RCC 7860 (cell line): ENCODE measurements at regions not wholly inside any gene's neighbourhood (a gene's known extent, or its start where the extent isn't known, plus 50 kb on each side); places are given as distances from the start of the nearest gene placed in this dataset.

Experiments
- DNase-seq: peaks from one replicate; pipeline ENCODE4 v3.0.0-alpha.2; 2015; ENCODE audit warnings: low spot score
- FAIRE-seq: peaks from 2 replicates; lab custom pipeline; 2012; peaks lifted over from hg19 to GRCh38; lab: Jason Lieb, UNC

DNA sequence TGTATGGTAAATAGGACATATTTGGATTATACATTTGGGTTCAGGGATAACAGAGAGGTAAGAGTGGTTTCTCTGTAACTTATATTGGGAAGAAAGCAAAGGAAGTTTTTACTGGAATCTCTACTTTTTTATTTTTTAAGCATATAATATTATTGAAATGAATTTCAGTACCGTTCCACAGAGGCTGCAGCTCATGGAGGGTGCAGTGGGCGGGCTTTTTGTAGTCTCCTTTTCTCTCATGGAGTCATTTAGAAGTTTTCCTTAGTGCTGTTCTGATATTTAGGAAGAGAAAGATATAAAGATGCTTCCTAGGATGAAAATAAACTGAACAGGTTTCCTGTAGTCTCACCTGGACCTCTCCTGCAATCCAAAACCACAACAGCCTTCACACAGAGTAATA is 1153.3 kb upstream of the TMEFF2 start:
- no peak for FAIRE-seq

DNA sequence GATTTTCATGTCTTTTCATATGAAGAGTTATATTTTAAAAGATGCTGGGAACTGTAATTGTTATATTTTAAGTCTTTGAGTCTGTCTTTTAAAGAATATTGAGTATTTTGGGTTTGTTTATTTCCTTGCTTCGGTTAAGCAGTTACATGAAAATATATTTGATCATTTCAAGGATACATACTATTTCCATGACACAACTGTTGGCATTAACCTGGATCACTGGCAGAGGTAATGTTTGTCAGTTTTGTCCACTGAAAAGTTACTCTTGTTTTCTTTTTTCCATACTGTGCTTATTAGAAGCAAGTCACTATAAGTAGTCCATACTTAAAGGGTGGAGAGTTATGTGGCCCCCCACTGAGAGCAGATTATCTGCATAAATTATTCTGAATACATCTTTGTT is 1142.0 kb upstream of the TMEFF2 start:
- DNase-seq = no peak

More for the DNA sequence above, 1153.3 kb upstream of the TMEFF2 start:
- DNase-seq = no peak

DNA sequence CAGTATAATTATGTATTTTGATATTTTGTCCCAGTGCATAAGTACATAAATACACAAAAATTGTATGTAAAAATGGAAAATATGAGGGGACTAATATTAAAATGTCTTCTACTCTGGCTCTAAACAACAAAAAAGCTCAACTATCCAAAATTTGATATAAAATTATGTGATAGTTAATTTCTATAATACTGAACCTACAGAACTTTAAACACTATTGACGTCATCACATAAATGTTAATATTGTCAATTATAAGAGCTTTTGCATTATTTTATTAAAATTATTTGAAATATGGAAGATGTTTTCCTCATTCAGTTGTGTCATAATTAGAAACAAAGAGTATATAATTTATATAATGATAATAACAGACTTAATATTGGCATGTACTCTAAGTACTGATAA is 1139.7 kb upstream of the TMEFF2 start:
- DNase-seq (no peak), FAIRE-seq (peak; percentile 28)

More for the DNA sequence above, 1142.0 kb upstream of the TMEFF2 start:
- FAIRE-seq = no peak

DNA sequence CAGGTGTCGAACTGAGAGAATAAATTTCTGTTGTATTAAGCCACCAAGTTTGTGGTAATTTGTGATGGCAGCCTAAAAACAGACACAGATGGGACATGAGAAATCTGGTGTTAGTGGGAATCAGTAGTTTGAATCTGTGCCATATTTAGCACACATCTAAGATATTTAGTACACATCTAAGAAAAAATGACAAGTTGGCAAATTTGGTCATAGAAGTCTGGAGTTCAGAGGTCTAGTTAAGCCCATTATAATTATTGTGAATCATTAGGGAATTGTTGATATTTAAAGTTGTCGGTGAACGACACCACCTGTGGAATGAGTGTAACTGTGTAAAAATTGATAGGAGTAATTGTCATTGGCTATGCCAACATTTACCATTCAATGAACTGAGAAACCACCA is 1138.8 kb upstream of the TMEFF2 start:
- DNase-seq (no peak), FAIRE-seq (no peak)

DNA sequence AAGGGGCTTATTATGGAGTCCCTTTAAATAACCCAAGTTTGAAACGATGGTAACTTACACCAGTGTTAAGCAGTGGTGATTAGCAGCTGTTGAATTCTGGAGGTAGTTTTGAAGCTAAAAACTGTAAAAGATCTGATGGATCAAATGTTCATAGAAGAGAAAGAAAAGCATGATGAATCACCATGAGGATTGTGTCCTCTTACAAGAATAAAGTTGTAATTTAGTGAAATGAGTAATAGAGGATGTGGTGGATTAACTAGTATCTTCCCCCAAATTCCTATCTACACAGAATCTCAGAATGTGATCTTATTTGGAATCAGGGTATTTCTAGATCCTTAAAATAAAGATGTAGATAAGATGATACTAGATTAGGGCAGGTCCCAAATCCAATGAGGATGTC is 1138.2 kb upstream of the TMEFF2 start:
- no peak for FAIRE-seq
- no peak for DNase-seq

DNA sequence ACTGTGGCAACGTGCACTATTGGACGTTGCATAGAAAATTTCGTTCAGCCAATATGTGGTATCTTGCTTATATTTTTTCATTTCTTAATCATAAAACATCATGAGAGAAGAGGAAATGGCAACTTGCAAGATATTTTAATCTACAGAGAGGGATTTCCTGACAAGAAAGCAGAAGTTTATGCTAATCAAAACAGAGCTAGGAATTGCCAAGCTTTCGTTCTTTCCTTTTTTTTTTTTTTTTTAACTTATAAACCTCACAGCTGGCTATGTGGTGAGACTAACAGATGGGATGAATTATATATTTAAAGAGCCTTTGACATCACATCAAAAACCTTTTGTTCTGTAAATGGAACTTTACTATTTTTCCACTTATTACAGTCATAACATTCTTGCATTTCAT is 1136.9 kb upstream of the TMEFF2 start:
- DNase-seq (no peak), FAIRE-seq (no peak)

DNA sequence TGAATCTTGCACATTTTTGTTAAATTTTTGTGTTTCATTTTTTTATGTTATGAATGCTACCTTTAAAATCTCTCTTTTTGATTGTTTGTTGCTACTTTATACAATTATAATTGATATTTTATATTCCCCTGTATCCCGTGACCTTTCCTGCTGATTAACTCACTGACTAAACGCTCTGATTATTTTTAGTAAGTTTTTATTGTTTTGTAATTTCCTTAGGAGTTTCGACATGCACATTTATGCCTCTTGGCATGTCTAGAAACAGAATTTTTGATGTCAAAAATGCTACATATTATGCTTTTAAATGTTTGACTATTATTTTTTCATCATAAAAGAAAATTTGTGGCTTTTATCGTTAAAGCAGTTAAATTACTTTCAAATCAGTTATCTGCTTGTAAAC is 1131.6 kb upstream of the TMEFF2 start:
- no peak for FAIRE-seq
- DNase-seq = no peak

DNA sequence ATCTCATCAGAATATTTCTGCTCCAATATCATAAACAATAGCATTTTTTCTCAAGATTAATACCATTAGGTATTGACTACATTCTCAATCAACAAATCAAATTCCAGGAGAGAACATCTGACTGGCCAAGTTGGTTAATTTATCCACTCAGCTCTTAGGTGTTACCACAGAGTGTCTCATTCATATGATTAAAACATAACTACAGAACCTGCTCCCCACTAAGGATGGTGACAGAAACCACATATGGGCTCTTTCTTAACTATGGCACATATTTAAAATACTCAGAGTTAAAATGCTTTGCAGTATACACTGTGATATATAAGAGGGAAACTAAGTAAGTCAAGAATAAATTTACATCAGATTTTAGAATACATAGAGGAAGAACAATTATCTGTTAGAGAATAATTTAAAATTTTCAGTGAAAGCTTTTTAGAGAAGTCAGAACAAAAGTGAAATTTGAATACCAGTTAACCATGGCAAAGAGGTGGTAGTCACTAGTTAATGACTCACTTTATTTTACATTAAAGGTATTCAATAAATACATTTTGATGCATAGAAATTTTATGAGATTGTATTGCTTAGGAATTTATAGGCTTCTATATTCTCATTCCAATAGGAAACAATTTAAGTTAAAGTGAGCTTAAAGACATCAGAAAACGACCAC is 1120.8 kb upstream of the TMEFF2 start:
- no peak for DNase-seq
- FAIRE-seq = no peak

DNA sequence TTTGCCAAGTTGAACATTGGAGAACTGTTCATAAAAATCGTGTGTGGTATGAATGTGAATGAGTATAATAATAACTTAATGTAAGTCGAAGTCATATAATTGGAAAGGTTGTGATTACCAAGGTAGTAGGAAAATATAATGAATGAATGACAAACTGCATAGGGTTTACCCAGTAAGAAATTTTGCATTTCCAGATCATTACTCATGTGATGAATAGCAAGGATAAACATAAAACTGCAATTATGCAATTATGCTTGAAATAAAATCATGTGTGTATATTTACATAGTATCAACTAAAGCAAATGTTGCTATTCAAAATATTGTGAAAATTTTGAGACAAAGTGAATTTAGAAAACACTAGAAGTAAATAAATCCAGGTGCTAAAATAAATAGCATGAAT is 1108.7 kb upstream of the TMEFF2 start:
- no peak for FAIRE-seq

DNA sequence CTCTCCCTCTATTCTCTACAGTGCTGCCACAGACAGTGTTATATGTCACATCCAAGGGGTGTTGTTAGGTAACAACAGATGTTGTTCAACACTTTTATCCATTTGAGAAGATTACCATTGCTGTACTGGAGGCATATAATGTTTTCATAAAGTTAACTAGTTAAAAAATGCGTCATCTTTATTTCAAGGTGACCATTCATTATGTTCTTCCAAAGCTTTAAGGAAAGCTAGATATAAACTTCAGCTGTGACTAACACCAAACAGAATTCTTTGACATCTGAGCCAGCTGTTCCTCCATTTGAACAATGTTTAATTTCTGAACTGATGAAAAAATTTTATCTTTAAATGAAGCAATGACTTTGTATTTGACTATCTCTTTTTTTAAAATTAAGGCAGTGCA is 1099.6 kb upstream of the TMEFF2 start:
- DNase-seq = no peak
- FAIRE-seq = no peak

More for the DNA sequence above, 1108.7 kb upstream of the TMEFF2 start:
- DNase-seq = no peak

DNA sequence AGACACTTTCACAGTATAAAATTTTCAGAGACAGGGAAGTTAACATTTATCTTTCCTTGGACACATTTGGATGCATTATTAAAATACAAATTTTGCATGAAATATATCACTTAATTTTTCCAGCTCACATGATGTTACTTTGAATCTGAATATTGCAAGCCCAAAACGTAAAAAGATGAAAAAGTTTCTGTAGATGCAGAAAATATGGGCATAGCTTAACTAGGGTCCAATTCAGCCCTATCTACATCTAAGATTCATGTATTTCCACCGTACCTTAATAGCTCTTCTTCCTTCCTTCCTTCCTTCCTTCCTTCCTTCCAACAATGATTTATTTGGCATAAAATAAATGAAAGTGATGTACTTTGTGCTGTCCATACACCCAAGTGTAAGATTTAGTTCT is 1084.6 kb upstream of the TMEFF2 start:
- no peak for DNase-seq

DNA sequence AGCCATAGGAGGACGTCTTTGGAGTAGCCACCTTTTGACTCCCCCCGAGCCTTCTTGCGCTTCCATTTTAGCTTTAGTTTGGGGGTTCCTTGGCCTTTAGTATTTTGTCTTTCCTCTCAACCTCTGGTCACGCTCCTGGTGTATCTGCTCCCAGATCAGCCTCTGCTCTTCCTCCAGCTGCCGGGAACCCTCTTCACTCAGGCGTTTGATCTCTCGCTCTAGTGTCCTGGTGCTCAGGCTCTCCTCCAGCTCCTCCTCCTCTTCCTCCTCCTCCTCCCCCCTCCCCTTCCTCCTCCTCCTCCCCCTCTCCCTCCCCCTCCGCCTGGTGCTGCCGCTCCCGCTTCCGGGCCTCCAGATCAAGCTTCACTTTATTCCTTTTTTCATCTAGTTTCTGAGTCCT is 1082.3 kb upstream of the TMEFF2 start:
- no peak for FAIRE-seq
- DNase-seq = no peak

More for the DNA sequence above, 1084.6 kb upstream of the TMEFF2 start:
- FAIRE-seq = no peak

DNA sequence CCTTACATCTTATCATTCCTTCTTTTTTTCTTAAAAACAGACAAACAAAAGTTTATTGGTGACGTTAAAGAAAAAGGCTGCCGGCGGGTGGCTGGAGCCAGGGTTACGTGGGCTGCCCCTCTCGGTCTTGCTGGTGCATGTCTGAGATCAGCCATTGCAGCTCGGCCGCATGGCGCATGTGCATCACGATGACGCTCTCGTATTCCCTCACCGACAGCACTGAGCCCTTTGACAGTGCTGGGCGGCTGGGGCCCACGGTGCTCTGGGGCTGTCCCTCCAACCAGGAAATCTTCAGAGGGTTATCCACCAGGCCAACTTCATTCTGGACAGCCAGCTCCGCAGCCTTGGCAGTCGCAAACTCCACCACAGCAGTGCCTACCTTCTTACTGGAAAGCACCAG is 1081.8 kb upstream of the TMEFF2 start:
- no peak for DNase-seq
- no peak for FAIRE-seq

DNA sequence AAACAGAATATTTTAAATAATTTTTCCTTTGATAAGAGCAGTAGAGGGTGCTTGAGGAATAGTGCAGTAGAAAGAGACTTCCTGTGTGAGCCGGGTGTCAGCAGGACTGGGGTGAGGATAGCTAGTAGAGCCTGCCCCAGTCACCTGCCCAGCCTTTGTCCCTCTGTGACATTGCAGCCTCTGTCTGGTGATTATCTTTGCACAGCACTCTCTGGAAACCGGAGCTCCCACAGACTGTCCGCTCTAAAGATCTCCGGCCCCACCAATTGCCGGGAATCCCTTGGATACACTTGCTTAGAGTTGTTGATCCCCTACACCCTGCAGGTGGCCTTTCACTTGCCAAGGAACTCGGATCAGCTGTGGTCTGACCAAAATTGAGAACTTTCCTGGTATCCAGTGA is 1081.3 kb upstream of the TMEFF2 start:
- FAIRE-seq = no peak
- DNase-seq = no peak

DNA sequence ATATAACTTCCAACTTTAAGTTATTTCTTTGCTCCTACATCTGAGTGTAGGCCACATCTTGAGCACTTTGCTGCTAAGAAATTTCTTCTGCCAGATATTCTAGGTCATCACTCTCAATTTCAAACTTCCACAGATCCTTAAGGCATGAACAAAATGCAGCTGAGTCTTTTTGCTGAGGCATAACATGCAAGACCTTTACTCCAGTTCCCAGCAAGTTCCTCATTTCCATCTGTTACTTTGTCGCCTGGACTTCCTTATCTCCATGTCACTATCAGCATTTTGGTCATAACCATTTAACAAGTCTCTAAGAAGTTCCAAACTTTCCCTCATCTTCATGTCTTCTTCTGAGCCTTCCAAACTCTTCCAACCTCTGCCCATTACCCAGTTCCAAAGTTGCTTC is 1077.3 kb upstream of the TMEFF2 start:
- no peak for FAIRE-seq
- DNase-seq = no peak

DNA sequence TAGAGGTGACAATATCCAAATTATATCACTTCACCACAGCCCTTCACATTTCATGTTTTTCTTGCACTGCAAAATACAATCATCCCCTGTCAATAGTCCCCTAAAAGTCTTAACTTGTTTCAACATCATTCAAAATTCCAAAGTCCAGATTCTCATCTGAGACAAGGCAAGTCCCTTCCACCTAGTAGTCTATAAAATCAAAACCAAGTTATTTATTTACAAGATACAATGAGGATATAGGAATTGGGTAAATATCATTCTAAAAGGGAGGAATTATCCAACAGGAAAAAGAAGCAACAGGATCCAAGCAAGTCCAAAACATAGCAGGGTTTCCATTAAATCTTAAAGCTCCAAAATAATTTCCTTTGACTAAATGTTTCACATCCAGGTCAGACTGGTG is 1076.1 kb upstream of the TMEFF2 start:
- FAIRE-seq = no peak

DNA sequence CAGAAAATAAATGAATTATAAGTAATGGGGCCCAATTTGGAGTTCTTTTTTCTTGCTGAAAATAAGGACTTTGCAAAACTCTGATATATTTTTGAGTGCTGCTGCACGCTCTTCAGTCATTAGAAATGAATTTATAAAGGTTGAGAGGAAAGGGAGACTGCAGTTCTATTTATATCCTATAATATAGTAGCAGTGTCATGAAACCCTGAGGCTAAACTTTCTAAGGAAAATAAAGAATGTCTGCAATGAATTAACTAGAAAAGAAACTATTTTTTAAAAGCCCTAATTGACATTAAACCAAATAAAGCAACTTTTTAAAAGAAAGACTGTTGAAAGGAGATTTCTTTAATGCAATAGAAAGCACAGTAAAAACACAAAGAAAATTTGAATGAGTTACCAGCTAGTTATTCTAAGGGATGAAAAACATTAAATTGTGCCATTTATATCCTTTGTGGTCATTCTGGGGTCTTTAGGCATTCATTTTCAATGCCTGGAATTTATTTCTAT is 1072.8 kb upstream of the TMEFF2 start:
- FAIRE-seq = no peak
- DNase-seq = no peak

More for the DNA sequence above, 1076.1 kb upstream of the TMEFF2 start:
- DNase-seq = no peak

DNA sequence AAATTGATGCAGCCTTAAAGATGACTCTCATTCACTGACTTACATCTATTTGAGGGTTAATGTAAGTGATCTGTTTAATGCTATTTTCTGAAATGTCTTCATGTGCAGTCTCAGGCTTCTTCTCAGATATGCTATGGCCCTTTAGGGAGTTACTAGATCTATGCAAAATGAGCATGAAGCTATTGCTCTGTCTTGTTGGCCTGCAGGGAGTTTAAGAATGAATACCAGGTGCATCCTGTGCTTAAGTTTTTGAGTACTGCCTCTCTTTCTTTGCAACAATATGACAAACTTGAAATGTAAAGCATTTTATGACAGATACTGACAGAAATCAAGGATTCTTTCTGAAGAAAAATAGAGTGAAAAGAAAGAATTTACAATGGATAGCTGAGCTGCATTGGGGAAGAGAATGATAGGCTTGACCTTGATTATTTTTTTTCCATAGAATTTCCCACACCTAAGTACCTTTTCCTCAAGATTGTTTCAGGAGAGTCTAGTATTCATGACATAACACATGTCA is 1058.3 kb upstream of the TMEFF2 start:
- no peak for FAIRE-seq
- DNase-seq = no peak

DNA sequence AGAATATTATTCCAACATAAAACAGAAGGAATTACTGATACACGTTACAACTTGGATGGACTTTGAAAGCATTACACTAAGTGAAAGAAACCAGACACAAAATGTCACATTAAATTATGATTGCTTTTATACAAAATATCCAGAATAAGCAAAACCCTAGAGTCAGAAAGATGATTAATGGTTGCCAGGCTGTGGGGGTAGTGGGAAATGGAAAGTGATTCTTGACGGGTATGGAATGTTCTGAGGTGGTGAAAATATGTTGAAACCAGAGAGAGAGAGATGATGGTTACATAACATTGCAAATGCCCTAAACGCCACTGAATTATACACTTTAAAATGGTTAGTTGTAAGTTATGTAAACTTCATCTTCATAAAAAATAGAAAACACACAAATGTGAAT is 1057.2 kb upstream of the TMEFF2 start:
- DNase-seq = no peak
- FAIRE-seq = no peak

DNA sequence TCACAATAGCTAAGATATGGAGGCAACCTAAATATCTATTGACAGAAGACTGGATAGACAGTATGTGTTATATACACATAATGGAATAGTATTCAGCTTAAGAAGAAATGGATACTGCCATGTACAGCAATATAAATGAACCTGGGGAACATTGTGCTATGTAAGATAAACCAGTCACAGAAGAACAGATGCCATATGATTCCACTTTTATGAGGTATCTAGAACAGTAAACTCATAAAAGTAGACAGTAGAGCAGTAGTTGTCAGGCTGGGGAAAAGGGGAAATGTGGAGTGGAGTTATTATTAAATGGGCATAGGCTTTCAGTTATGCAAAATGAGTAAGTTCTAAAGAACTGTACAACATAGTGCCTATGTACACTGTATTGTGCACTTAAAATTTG is 1055.7 kb upstream of the TMEFF2 start:
- FAIRE-seq (no peak), DNase-seq (no peak)

DNA sequence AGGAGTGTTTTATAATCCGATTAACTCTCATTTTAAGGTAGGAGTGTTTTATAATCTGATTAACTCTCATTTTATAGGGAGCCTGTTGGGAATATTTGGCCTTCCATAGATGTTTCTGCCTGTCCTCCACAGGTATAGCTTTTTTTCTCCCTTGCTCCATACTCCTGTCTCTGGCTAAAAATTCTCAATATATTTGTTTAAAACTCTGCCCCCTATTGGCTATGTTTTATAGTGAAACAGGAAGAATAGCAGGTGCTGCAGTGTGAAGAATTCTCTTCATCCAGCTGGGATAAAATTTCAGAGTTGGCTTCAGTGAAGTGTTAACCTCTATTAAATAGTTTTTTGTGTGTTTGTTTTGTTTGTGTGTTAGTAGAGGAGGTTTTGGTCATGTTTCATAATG is 1046.0 kb upstream of the TMEFF2 start:
- no peak for DNase-seq
- FAIRE-seq = no peak

DNA sequence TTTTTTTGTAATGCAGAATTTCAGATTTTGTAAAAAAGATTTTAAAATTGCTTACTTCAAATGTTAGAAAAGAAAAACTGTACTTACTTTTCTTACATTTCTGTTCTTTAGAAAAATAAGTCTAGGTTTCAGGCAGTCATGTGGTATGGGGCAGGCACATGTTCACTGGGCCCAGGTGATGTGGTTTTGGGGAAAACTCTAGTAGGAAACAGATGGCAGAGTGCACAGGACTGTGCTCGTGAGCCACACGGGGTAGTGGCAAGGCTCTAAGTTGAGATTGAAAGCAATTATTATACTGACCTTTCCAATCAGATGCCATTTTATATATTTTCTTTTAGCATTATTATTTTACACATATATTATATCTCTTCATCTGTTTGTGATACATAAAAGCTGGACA is 1036.9 kb upstream of the TMEFF2 start:
- DNase-seq (no peak), FAIRE-seq (no peak)

DNA sequence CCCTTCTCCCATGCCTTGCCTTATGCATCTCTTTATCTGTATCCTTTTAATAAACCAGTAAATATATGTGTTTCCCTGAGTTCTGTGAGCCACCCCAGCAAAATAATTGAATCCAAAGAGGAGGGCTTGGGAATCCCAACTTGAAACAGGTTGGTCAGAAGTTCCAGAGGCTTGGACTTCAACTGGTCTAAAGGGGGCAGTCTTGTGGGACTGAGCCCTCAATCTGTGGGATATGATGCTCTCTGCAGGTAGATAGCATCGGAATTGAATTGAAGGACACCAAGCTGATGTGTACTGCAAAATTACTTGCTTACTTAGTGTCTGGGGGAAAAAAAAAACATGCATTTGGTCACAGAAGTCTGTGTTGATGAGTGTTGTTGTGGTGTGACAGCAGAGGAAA is 1033.5 kb upstream of the TMEFF2 start:
- FAIRE-seq (no peak), DNase-seq (no peak)
